HCT116 (cell line): ENCODE measurements at regions not wholly inside any gene's neighbourhood (a gene's known extent, or its start where the extent isn't known, plus 50 kb on each side); places are given as distances from the start of the nearest gene placed in this dataset.

Experiments
- ATAC-seq: fragments of 200-7000 bp; cut with Tn5 transposase; 2 replicates; pipeline ENCODE4 v1.9.1; 2020; ENCODE audit warnings: mild to moderate bottlenecking, moderate library complexity
- BruUV-seq: library from RNA; stranded (reverse); fragments of 400-500 nt; replicated peaks from 2 replicates; lab custom pipeline; 2021; lab: Mats Ljungman, UMichigan
- CTCF ChIA-PET: fragments of 300-600 bp; sonication (Branson Sonifier 250); formaldehyde crosslinking; loops from one replicate; lab custom pipeline; 2021; ENCODE audit warnings: antibody characterized with exemption; lab: Charles Lee
- POLR2A ChIA-PET: fragments of 300-600, 350-600 bp; sonication (Branson Sonifier 250); formaldehyde crosslinking; loops from one replicate; lab custom pipeline; 2021; ENCODE audit warnings: antibody characterized with exemption; lab: Charles Lee
- RAD21 ChIA-PET, 2 experiments: fragments of 300-600 bp; sonication (Branson Sonifier 250); formaldehyde crosslinking; loops; one replicate each; lab custom pipeline; 2023; ENCODE audit warnings: low total read pairs in 2 of 2; ENCODE audit not compliant: uncharacterized antibody in 2 of 2, unreplicated experiment in 2 of 2, low non-redundant PET in 1 of 2; lab: Charles Lee
- DNase-seq: peaks from one replicate; pipeline ENCODE4 v3.0.0-alpha.2; 2010; ENCODE audit warnings: low read depth, low spot score
- H2AFZ ChIP-seq: fragments of 200-600 bp; shearing (Covaris generic), sonication (generic); 2 replicates; pipeline ENCODE4 v1.6.1; 2017; ENCODE audit warnings: low read depth, mixed run types, mixed read lengths, antibody characterized with exemption, low read length; ENCODE audit not compliant: poor library complexity, severe bottlenecking
- H3K27ac ChIP-seq: 2 replicates; pipeline ENCODE4 v1.5.1; 2012; ENCODE audit warnings: low read depth, low read length
- H3K27me3 ChIP-seq: fragments of 200-600 bp; sonication (generic); 2 replicates; pipeline ENCODE4 v1.6.1; 2016; ENCODE audit warnings: mixed run types, low read length, mixed read lengths; ENCODE audit not compliant: insufficient read depth
- H3K36me3 ChIP-seq, 2 experiments: fragments of 200-500 bp in 1 of 2; fragments of 200-600 bp in 1 of 2; sonication (Bioruptor generic) in 1 of 2; sonication (generic) in 1 of 2; 2 replicates each; pipeline versions ENCODE4 v1.5.1 to v1.6.1; 2014 to 2016; ENCODE audit warnings: low read length in 2 of 2, inconsistent platforms in 1 of 2, mixed read lengths in 1 of 2, mixed run types in 1 of 2; ENCODE audit not compliant: insufficient read depth in 2 of 2, control insufficient read depth in 1 of 2
- H3K4me1 ChIP-seq, 2 experiments: fragments of 200-600 bp in 1 of 2; sonication (generic) in 1 of 2; 2 replicates each; pipeline versions ENCODE4 v1.5.1 to v1.6.1; 2012 to 2017; ENCODE audit warnings: low read length in 2 of 2, inconsistent platforms in 1 of 2, mild to moderate bottlenecking in 1 of 2, mixed read lengths in 1 of 2, mixed run types in 1 of 2, moderate library complexity in 1 of 2; ENCODE audit not compliant: insufficient read depth in 2 of 2, control insufficient read depth in 1 of 2
- H3K4me2 ChIP-seq: fragments of 200-600 bp; sonication (generic); 2 replicates; pipeline ENCODE4 v1.6.1; 2017; ENCODE audit warnings: mixed run types, low read length, mixed read lengths
- H3K4me3 ChIP-seq, 2 experiments: fragments of 200-600 bp in 1 of 2; sonication (generic) in 1 of 2; replicated peaks in 1 of 2; 2 replicates each; pipeline ENCODE4 v1.5.1; 2011 to 2016; ENCODE audit warnings: low read length in 2 of 2, control low read depth in 1 of 2, low read depth in 1 of 2, mild to moderate bottlenecking in 1 of 2, mixed read lengths in 1 of 2, mixed run types in 1 of 2
- H3K79me2 ChIP-seq: fragments of 200-600 bp; sonication (generic); 2 replicates; pipeline ENCODE4 v1.6.1; 2017; ENCODE audit warnings: mild to moderate bottlenecking, mixed run types, low read length, moderate library complexity, mixed read lengths; ENCODE audit not compliant: insufficient read depth
- H3K9ac ChIP-seq: fragments of 200-600 bp; sonication (generic); 2 replicates; pipeline ENCODE4 v1.6.1; 2016; ENCODE audit warnings: low read length, mixed read lengths
- H3K9me2 ChIP-seq: fragments of 200-600 bp; sonication (generic), shearing (Covaris generic); 2 replicates; pipeline ENCODE4 v1.6.1; 2017; ENCODE audit warnings: mixed run types, mild to moderate bottlenecking, moderate library complexity; ENCODE audit not compliant: insufficient read depth
- H3K9me3 ChIP-seq, 2 experiments: fragments of 200-500 bp in 1 of 2; fragments of 200-600 bp in 1 of 2; sonication (Bioruptor generic) in 1 of 2; sonication (generic) in 1 of 2; 2 replicates each; pipeline ENCODE4 v1.6.1; 2014 to 2017; ENCODE audit warnings: low read length in 2 of 2, mixed read lengths in 2 of 2, inconsistent platforms in 1 of 2, low read depth in 1 of 2, mild to moderate bottlenecking in 1 of 2, mixed run types in 1 of 2, moderate library complexity in 1 of 2; ENCODE audit not compliant: control insufficient read depth in 1 of 2, insufficient read depth in 1 of 2
- H4K20me1 ChIP-seq: fragments of 200-600 bp; sonication (generic), shearing (Covaris generic); 2 replicates; pipeline ENCODE4 v1.6.1; 2017; ENCODE audit warnings: mixed run types, mild to moderate bottlenecking, moderate library complexity; ENCODE audit not compliant: insufficient read depth
- ATF3 ChIP-seq: IDR thresholded peaks from 2 replicates; pipeline ENCODE4 v1.6.1; 2012
- CBX3 ChIP-seq: IDR thresholded peaks from 2 replicates; pipeline ENCODE4 v1.6.1; 2012; ENCODE audit warnings: low read depth
- CEBPB ChIP-seq: IDR thresholded peaks from 2 replicates; pipeline ENCODE4 v1.6.1; 2012; ENCODE audit warnings: low read depth
- EGR1 ChIP-seq: IDR thresholded peaks from 2 replicates; pipeline ENCODE4 v1.6.1; 2012; ENCODE audit warnings: low read depth
- EZH2 ChIP-seq: fragments of 200-600 bp; sonication (generic); IDR thresholded peaks from 2 replicates; pipeline ENCODE4 v1.6.1; 2017; ENCODE audit warnings: antibody characterized with exemption, mixed run types
- FOSL1 ChIP-seq: IDR thresholded peaks from 2 replicates; pipeline ENCODE4 v1.6.1; 2012; ENCODE audit warnings: low read depth
- MAX ChIP-seq: IDR thresholded peaks from 2 replicates; pipeline ENCODE4 v1.6.1; 2012
- POLR2A ChIP-seq: IDR thresholded peaks from 2 replicates; pipeline ENCODE4 v1.7.0; 2011; ENCODE audit warnings: borderline replicate concordance; ENCODE audit not compliant: insufficient read depth, insufficient read length; ENCODE audit errors: extremely low read depth
- POLR2AphosphoS5 ChIP-seq: IDR thresholded peaks from 2 replicates; pipeline ENCODE4 v1.6.1; 2011; ENCODE audit warnings: mild to moderate bottlenecking, low read depth, low read length, moderate library complexity
- RAD21 ChIP-seq: IDR thresholded peaks from 2 replicates; pipeline ENCODE4 v1.6.1; 2012; ENCODE audit warnings: low read depth, mild to moderate bottlenecking
- REST ChIP-seq: IDR thresholded peaks from 2 replicates; pipeline ENCODE4 v1.6.1; 2012; ENCODE audit warnings: low read depth
- SP1 ChIP-seq: IDR thresholded peaks from 2 replicates; pipeline ENCODE4 v1.6.1; 2012; ENCODE audit warnings: low read depth
- SRF ChIP-seq: IDR thresholded peaks from 2 replicates; pipeline ENCODE4 v1.6.1; 2012; ENCODE audit warnings: low read depth
- YY1 ChIP-seq: IDR thresholded peaks from 2 replicates; pipeline ENCODE4 v1.6.1; 2011; ENCODE audit warnings: low read length, low read depth, moderate library complexity, mild to moderate bottlenecking; ENCODE audit not compliant: insufficient replicate concordance; ENCODE audit errors: extremely low read depth
- ZBTB33 ChIP-seq: IDR thresholded peaks from 2 replicates; pipeline ENCODE4 v1.6.1; 2011; ENCODE audit warnings: mild to moderate bottlenecking, low read length, moderate library complexity; ENCODE audit not compliant: insufficient replicate concordance; ENCODE audit errors: extremely low read depth
- ZNF274 ChIP-seq: fragments of 200-500 bp; sonication (Bioruptor generic); IDR thresholded peaks from 2 replicates; pipeline ENCODE4 v1.6.1; 2014; ENCODE audit warnings: mild to moderate bottlenecking, low read depth, low read length, inconsistent platforms
- intact Hi-C: fragments of 100-400 bp; cut with micrococcal nuclease; formaldehyde crosslinking; loops from 2 replicates; pipeline ENCODE4 v1.10.0; 2022

GRCh38 chr12:38515912-38516311 is 199.3 kb downstream of the ALG10B start:
- Histone ChIP-seq H3K4me3 (no peak overlapping the region), H3K79me2 (no peaks in the 10 kb centered on the region), H3K9me2 (no peaks in the 10 kb centered on the region), H3K9ac (no peak overlapping the region), H3K4me1 (no peaks in the 10 kb centered on the region), H3K27ac (no peak overlapping the region), H4K20me1 (no peaks in the 10 kb centered on the region), H3K4me2 (no peak overlapping the region), H3K27me3 (no peaks in the 10 kb centered on the region), H3K9me3 (no peaks in the 10 kb centered on the region), H3K36me3 (no peaks in the 10 kb centered on the region), H2AFZ (no peak overlapping the region)
- intact Hi-C loops = no loop called here
- ChIA-PET CTCF (interaction anchor here (1.0 kb wide), 1 partner anchor 29 kb away, joined by 3 read pairs; no protein-coding TSS in a partner anchor), POLR2A (no interaction called here), RAD21 (no interaction called here)
- DNase-seq (no peak), ATAC-seq (no peak)
- no TSS peak for BruUV-seq
- TF ChIP-seq SRF = no peak
- TF ChIP-seq EZH2 = no peak
- TF ChIP-seq, all 23 proteins: peak for 0

- no peaks in the 10 kb centered on the region for H3K9me2 ChIP-seq
- ChIA-PET POLR2A (no interaction called here), RAD21 (no interaction called here), CTCF (no interaction called here)
- no peaks in the 10 kb centered on the region for H3K9me3 ChIP-seq
- intact Hi-C loops = no loop called here
- no peak overlapping the region for H3K4me3 ChIP-seq
- H3K4me2 ChIP-seq = no peak overlapping the region
- no peaks in the 10 kb centered on the region for H3K36me3 ChIP-seq
- no peaks in the 10 kb centered on the region for H4K20me1 ChIP-seq
- H3K9ac ChIP-seq = no peak overlapping the region
- H3K27ac ChIP-seq = no peak overlapping the region
- DNase-seq (no peak), ATAC-seq (no peak)
- no peaks in the 10 kb centered on the region for H3K79me2 ChIP-seq
- H2AFZ ChIP-seq = no peak overlapping the region
- no peaks in the 10 kb centered on the region for H3K27me3 ChIP-seq
- H3K4me1 ChIP-seq = no peaks in the 10 kb centered on the region
- BruUV-seq = no TSS peak
- TF ChIP-seq EGR1 = no peak
- no peak for TF ChIP-seq MAX
- TF ChIP-seq FOSL1 = no peak
- no peak for TF ChIP-seq CEBPB
- TF ChIP-seq POLR2A = no peak
- no peak for TF ChIP-seq ZNF274
- no peak for TF ChIP-seq YY1
- no peak for TF ChIP-seq RAD21
- TF ChIP-seq ZBTB33 = no peak
- no peak for TF ChIP-seq CBX3
- no peak for TF ChIP-seq SP1
- TF ChIP-seq ATF3 = no peak
- TF ChIP-seq SRF = no peak
- TF ChIP-seq REST = no peak
- no peak for TF ChIP-seq EZH2
- TF ChIP-seq POLR2AphosphoS5 = no peak
Observed at GRCh38 chr12:38516418-38516817, 199.8 kb downstream of the ALG10B start.
